Body of pancreas (tissue), 4 donors: ENCODE measurements at regions not wholly inside any gene's neighbourhood (a gene's known extent, or its start where the extent isn't known, plus 50 kb on each side); places are given as distances from the start of the nearest gene placed in this dataset.

Source experiments
- POLR2A ChIP-seq, 3 donors: fragments of 450-650 bp; IDR thresholded peaks; one replicate each; pipeline ENCODE4 v1.6.1; 2016; ENCODE audit warnings: antibody characterized with exemption in 3 of 3, mild to moderate bottlenecking in 2 of 3
- TF ChIP-seq, protein P1 (sequence below), 7 experiments: fragments of 450-650 bp in 4 of 7; fragments of 200-600 bp in 3 of 7; sonication (generic) in 3 of 7; IDR thresholded peaks; one replicate each; pipeline ENCODE4 v1.5.1; 2016 to 2019; ENCODE audit warnings: antibody characterized with exemption in 7 of 7

DNA sequence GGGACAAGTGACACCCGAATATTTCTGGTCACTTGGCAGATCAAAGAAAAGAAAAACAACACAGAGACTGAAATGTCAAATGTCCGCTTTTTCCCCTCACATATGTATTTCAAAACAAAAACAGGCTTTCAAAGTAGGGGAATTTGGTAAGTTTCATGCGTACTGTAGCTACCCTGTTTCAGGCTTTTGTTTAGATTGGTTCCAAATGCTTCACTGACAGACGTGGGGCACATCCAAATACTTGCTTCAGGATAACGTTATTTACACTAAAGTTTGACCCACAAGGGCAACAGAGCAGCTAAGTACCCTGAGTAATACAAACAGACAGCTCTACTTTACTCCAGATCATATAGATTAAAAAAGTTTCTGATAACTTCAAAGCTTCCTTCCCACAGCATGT lies 804.5 kb upstream of the POU3F4 start:
- TF ChIP-seq, protein P1, sequence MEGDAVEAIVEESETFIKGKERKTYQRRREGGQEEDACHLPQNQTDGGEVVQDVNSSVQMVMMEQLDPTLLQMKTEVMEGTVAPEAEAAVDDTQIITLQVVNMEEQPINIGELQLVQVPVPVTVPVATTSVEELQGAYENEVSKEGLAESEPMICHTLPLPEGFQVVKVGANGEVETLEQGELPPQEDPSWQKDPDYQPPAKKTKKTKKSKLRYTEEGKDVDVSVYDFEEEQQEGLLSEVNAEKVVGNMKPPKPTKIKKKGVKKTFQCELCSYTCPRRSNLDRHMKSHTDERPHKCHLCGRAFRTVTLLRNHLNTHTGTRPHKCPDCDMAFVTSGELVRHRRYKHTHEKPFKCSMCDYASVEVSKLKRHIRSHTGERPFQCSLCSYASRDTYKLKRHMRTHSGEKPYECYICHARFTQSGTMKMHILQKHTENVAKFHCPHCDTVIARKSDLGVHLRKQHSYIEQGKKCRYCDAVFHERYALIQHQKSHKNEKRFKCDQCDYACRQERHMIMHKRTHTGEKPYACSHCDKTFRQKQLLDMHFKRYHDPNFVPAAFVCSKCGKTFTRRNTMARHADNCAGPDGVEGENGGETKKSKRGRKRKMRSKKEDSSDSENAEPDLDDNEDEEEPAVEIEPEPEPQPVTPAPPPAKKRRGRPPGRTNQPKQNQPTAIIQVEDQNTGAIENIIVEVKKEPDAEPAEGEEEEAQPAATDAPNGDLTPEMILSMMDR (IDR thresholded peaks at IDR 0.05): no peak
- no peak for TF ChIP-seq POLR2A (IDR thresholded peaks at IDR 0.05)
